NCI-H128 (cell line): ENCODE measurements at regions not wholly inside any gene's neighbourhood (a gene's known extent, or its start where the extent isn't known, plus 50 kb on each side); places are given as distances from the start of the nearest gene placed in this dataset.
"Not testable (repeated sequence)": the region's sequence is repeated elsewhere in the genome, so short reads cannot be mapped to it uniquely, and the experiment has no call there.

ENCODE experiments used
- DNase-seq: peaks from one replicate; lab custom pipeline; 2025; ENCODE audit not compliant: unreplicated experiment; lab: John Stamatoyannopoulos, UW

DNA sequence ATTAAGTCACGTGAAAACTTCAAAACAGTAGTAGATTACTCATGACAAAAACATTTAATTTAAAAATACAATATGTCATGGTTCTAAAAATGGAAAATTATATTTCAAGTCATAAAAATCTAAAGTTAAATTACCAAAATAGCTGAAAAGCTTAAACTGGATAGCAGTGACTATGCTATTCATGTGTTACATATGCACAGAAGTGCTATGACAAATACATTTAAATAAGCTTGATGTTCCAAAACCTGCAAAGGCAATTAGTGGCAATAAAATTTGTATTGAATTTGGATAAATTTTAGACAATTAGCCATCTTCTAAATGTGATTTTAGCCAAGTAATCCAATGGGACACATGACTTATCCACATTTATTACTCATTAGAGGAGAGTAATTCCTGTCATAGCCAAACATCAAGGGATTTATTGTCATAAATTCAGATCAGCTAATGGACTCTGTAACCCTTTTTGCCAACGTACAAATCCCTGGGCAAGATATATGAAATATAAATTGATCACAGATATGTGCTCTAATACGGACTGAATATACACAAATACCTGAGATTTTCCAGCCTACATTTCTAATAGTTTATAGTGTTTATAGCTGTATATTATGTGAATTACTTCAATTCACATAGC lies 419.4 kb downstream of the ISL1 start:
- DNase-seq, result no peak

DNA sequence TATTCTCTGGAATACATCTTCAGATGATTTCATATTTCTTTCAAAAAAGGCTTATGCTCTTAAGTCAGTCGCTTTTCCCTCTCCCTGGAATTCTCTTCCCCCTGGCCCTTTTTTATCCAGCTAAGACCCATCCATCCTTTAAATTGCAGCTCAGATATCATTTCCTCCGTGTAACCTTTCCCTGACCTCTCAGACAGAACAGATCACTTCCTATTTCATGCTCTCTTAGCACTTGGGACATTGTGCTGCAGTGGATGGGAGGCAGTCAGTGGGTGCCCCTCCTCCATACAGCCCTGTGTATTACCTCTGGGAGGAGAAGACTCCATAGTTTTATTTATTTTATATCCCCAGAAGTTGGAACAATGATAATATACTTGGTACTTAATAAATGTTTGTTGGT lies 423.4 kb downstream of the ISL1 start:
- DNase-seq, result no peak

DNA sequence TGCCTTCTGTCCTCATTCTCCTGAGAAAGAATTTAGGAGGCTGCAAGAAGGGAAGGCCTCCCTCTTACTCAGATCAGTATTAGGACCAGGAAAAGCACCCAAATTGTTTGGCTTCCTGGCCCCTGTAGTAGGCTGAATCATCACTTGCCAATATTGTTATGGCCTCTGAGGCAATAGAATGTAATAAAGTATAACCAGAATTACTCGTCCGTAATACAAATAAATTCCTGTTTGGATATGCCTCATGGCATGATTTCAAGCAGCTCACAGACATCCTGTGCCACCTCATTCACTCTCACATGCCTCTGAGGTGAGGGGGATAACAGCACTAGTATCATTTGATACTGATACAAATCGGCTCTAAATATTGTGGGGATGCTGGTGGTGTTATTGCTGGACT lies 427.3 kb downstream of the ISL1 start:
- DNase-seq, result no peak

DNA sequence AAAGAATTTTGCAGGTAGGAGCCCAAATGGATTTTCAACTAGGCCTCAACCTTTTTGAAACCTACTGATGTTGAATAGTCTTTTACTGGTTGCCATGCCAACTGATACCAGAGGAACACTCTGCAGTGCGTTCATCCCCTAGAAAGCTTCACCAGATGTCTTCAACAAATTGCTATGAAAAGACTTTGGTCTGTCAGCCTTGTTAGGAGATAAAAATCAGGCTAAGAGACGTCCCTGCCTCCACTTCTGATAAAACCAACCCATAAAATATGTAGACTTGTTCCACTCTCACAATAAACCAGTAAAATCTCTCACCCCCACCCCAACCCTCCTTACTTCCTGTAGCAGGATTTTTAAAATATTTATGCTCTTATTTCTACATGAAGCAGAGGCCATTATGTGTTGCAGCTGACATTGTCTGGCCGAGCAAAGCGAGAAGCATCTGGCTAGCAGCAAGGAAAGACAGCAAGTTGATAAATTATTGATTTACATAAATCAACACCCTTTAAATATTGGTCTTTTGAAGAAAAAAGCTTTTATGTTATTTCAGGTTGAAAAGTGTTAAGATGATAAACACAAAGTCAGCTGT lies 428.7 kb downstream of the ISL1 start:
- no peak for DNase-seq

DNA sequence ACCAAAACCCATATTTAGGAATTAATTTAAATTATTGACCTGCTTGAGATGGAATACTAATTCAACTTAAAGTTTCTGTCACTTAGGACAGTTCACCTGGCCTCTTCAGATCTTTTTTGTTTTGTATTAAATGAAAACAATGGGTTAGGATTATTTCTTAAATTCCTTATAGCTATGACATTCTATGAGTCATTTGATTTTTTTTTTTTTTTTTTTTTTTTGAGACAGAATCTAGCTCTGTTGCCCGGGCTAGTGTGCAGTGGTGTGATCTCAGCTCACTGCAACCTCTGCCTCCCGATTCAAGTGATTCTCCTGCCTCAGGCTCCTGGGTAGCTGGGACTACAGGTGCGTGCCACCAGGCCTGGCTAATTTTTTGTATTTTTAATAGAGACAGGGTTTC lies 431.6 kb downstream of the ISL1 start:
- not testable (repeated sequence) for DNase-seq

DNA sequence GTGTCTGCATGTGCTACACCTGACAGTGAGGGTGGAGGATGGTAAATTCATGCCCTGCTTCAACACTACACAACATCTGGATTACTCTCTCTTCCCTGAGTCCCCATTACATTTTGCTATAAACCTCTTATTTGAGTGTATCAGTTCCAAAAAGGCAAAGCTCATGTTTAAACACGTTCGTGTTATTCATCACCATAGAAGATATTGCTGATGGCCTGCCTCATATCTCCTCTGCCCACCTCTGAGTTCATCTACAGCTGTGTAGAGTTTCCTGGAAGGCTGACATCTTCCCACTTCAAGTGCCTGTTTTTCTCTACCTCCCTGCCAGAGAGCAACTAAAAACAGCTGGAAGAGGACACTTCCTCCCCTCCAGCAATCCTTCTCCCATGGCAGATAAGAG lies 433.2 kb downstream of the ISL1 start:
- no peak for DNase-seq

DNA sequence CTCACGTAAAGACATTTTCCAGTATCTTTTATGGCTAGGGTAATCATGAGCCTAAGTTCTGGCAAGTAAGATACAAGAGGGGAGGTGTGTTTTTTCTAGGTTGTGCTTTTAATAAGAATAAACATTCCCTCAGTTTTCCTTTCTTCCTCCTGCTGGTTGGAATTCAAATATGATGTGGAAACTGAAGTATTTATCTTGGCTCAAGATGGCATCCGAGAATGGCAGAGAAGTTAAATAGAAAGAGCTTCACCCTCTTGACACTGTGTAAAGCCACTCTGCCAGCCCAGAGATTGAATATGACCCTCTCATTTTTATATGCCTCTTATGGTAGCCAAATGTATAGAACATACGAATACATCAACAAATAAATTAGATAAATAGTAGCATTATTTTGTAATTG lies 438.4 kb downstream of the ISL1 start:
- no peak for DNase-seq

DNA sequence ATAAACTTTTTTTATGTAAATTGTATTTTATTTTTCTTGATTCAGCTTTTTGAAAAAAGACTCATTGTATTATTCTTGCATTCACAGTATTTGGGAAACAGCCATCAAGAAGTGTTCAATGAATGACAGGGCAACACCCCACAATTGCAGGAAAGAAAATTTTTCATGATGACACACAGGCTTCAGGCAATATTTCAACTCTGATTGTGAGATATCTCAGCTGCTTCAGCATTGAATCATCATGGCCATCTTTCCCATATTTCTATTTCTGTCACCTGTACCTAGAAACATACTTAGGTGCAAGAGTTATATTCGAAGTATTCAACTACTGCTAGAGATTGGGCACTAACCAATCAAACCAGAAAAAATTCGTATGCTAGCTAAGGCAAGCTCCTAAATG lies 446.0 kb downstream of the ISL1 start:
- DNase-seq, result no peak

DNA sequence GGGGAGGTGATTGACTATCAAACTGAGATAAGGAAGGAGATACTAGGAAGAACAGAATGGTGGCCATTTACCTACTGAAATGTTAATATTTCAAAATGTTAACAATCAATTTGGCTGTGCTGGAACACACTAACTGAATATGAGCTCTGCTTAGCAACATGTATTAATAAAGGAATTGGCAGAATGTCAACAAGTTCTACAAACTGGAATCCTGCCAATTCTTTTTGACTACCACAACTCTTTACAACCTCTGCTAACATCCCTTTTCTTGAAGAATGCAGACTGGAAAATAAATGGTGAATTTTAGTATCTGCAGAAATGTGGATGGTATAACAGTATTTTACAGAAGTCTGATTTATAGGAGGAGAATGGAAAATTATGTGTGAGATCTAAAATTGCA lies 446.4 kb downstream of the ISL1 start:
- DNase-seq, result no peak

DNA sequence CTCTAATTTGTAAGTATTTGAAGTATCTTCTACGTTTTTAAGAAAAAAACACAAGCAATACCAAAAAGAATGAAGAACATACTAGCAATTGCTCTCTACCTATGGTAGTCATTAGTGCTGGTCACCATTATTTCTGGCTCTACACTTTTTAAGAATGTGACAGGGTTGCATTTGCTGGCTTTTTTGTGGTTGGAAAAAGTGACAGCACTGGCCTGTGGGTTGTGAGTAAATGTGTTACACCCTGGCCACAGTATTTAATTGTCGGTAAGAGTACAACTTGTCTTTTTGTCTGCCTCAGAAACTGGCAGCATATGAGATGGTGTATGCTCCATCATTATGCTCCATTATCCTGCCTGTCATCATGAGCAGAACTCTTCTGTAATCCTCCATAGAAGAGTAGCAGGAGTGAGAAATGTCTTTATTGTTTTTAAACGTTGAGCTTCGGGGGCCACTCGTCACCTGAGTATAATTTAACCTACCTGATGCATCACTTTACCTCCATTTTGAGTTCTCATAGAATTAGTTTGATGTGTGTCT lies 449.8 kb downstream of the ISL1 start:
- DNase-seq, result no peak

DNA sequence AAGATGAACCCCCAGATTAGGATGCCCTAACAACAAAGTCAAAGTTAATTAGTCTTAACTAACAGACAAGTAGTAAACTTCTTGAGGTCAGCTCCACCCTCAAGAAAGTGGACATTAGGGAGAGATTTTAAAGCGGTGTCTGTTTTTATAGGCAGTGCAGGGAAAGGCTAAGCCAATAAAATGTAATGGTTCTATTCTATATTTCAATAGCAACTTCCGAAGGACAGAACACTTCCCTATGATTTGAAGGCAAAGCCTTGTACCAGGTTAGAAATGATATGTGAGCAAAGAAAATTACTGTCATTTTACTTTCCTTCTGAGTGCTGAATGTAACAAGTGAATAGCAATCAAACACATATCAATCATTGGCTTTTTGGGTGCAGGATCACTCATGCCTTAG lies 455.2 kb downstream of the ISL1 start:
- no peak for DNase-seq

DNA sequence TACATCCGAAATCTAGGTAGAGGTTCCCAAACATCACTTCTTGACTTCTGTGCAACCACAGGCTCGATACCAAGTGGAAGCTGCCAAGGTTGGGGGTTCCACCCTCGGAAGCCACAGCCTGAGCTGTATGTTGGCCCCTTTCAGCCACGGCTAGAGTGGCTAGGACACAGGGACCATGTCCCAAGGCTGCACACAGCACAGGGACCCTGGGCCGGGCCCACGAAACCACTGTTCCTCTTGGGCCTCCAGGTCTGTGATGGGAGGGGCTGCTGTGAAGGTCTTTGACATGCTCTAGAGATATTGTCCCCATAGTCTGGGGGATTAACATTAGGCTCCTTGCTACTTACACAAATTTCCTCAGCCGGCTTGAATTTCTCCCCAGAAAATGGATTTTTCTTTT lies 460.6 kb downstream of the ISL1 start:
- no peak for DNase-seq

DNA sequence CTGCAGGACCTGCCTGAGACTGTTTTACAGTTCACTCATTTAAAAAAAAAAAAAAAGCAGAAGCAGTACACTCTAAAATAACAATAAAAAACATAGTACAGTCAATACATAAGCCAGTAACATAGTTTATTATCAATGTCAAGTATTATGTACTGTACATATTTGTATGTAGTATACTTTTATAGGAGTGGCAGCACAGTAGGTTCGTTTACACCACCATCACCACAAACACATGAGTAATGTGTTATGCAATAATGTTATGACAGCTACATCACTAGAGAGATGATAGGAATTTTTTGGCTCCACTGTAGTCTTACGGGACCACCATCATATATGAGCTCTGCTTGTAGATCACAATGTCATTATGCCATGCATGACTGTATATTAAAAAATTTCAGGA lies 462.8 kb downstream of the ISL1 start:
- no peak for DNase-seq

DNA sequence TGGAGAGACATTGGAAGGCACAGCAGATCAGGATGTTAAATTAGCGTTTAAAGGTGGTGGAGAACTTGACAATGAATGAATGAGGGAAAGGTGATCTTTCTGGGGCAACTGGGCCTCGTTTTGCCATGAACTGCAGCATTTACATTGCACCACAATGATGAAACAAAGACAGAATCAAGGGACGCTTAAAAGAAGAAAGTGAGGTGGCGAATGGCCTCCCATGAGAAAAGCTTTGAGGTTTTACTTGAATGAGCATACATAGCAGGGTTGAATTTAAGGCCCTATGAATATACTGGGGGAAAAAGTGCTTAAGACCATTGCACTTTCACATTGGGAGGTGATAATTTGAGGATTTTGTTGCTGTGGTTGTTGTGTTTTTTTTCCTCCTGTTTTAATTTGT lies 476.4 kb downstream of the ISL1 start:
- no peak for DNase-seq

DNA sequence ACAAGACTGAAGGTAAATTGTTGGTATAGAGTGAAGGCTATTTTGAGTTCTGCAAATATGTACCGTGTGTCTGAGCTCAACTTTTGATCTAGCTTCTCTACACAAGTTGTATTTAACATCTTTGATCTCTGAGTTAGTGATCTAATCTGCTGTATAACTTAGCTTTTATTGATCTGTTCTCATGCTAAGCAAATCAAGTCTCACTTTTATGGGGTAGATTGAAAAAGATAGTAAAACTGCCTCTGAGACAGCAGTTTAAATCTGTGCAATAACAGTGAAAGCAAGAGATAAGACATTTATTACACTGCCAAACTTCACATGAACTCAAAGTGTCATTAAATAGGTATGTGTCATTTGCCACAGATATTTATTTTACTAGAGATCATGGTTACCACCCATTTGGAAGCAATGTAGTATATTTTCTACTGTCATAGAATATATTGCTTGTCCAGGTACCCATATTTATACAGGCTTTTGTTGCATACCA lies 477.3 kb downstream of the ISL1 start:
- no peak for DNase-seq

DNA sequence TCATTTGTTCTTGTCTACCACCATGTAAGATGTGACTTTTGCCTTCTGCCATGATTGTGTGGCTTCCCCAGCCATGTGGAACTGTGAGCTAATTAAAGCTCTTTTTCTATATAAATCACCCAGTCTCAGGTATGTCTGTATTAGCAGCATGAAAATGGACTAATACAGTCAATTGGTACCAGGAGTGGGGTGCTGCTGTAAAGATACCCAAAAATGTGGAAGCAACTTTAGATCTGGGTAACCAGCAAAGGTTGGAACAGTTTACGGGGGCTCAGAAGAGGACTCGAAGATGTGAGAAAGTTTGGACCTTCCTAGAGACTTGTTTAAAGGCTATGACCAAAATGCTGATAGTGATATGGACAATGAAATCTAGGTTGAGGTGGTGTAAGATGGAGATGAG lies 488.9 kb downstream of the ISL1 start:
- no peak for DNase-seq

DNA sequence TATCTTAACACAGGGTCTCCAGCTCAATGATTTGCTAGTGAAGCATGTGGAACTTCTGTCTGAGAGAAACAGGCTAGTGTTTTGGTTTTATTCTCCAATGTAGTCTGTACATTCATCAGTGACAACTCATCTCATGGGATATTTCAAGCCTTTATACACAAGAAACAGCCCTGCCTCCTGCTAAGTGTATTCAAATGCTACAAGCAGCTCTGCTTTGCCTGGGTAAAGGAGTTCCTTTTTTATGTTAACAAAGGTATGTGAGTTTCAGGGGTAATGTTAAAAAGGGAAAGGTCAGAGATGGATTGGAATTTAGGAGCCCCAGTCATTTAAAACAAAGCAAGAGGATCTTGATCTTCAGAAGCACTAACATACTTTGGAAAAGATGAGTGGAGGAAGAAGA lies 498.7 kb downstream of the ISL1 start:
- DNase-seq, result no peak

DNA sequence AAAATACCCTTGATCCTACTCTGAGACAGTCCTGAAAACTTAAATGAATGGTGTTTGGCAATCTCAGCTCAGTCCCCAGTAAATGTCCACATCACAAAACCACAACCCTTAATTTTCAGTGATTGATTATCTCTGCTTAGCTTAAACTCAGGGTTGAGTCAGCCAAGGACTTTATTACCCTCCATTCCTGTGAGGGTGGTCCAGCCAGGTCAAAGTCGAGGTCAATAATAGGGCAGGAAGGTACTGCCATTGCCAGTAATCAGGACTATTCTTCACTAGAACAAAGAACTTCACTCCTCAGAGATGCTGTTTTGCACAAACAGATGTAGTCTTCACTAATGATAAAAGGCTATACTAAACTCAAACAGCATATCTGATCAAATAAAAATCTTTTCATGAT lies 499.4 kb downstream of the ISL1 start:
- no peak for DNase-seq

DNA sequence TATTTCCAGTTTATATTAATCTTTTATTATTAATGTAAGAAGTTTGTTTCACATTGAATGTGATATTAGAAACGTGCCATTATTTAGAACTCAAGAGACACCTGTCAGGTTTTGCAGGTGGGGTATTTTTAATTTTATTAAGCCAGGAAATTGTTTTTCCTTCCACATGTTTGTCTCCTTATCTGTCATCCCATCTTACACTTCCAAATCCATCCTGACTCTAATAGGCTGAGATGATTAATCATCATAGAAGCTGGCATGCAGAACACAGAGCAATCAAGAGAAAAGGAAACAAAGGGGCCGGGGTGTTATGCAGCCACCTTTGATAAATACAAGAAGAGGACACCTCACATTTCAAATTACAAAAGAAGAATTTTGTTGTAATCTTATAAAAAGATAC lies 506.5 kb downstream of the ISL1 start:
- no peak for DNase-seq

DNA sequence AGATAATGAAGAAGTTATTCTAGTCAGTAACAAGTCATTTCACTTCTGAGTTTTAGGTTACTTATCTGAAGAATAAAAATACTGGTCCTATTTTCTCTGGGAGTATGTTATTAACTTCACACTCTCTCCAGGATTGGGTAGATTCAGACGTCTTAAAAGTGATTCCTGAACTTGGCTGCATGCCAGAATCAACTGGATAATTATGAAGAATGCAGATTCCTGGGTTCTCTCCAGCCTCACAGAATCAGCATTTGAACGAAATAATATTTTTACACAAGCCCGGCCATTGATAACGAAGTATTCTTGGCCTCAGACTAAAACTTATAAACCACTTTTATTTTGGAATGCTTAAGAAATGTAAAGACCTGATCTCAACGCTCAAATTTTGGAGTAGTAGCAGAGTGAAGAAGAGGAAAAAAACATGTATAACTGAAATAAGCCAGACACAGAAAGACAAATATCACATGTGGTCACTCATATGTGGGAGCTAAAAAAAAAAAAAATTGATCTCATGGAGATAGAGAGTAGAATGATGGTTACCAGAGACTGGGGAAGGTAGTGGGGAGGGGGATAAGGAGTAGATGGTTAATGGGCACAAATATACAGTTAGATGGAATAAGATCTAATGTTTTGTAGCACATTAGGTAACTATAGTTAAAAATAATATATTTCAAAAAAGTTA lies 507.3 kb downstream of the ISL1 start:
- no peak for DNase-seq

DNA sequence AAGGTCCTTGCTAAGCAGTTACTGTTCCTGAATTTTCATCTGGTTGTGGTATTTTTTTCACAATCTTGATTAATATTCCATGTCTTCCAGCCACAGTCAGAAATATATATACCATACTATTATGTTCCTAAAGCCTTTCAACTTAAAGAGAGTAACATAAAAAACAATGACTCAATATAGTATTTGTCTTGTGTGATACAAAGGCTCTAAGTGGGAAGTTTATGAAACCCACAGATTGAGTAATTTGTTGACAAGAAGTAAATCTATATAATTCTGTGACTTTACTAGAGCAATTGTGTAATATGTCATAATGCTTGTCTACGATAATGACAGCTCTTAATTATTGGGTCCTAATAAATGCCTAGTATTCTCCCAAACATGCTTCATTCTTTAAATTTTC lies 509.4 kb downstream of the ISL1 start:
- no peak for DNase-seq

DNA sequence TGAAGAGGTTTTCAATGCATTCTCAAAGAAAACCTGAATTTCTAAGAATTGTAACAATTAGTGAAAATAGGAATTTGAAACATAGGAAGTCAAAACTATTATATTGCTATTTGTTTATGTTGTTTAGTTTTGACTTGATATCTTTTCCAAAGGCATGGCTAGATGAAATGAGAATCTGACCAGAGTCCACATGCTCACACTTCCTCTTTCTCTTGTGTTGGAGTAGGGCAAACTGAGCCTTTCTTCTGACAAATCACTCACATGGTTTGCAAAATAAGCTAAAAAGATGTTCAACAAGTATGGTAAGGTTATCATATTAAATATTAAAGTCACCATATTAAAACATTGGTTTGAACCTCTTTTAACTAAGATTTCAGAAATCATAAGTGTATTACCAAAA lies 512.6 kb downstream of the ISL1 start:
- no peak for DNase-seq
